CD4-positive, alpha-beta T cell treated with Interleukin-6 for 4 hours (primary cell): ENCODE measurements at regions not wholly inside any gene's neighbourhood (a gene's known extent, or its start where the extent isn't known, plus 50 kb on each side); places are given as distances from the start of the nearest gene placed in this dataset.

Source experiments
- DNase-seq: peaks from one replicate; pipeline ENCODE4 v3.0.0-alpha.2; 2020; ENCODE audit warnings: mixed read lengths

- no peak for DNase-seq
Observed at GRCh38 chr22:48952256-48953102, 875.2 kb downstream of the BRD1 start.

- no peak for DNase-seq
Observed at GRCh38 chr22:48951836-48952235, 875.8 kb downstream of the BRD1 start.

- DNase-seq, result no peak
Observed at GRCh38 chr22:48950151-48950915, 877.3 kb downstream of the BRD1 start.

- no peak for DNase-seq
Observed at GRCh38 chr22:48949375-48950149, 878.1 kb downstream of the BRD1 start.

- no peak for DNase-seq
Observed at GRCh38 chr22:48948575-48949170, 879.0 kb downstream of the BRD1 start.

GRCh38 chr22:48947636-48948035 is 880.0 kb downstream of the BRD1 start:
- DNase-seq, result no peak

- no peak for DNase-seq
Observed at GRCh38 chr22:48945621-48946458, 881.8 kb downstream of the BRD1 start.

GRCh38 chr22:48944751-48945620 is 882.7 kb downstream of the BRD1 start:
- DNase-seq, result no peak

- no peak for DNase-seq
Observed at GRCh38 chr22:48944433-48944750, 883.3 kb downstream of the BRD1 start.

GRCh38 chr22:48943567-48944432 is 883.9 kb downstream of the BRD1 start:
- DNase-seq, result no peak

GRCh38 chr22:48942698-48943566 is 884.7 kb downstream of the BRD1 start:
- DNase-seq, result no peak

GRCh38 chr22:48941903-48942575 is 885.6 kb downstream of the BRD1 start:
- no peak for DNase-seq

- no peak for DNase-seq
Observed at GRCh38 chr22:48941033-48941902, 886.4 kb downstream of the BRD1 start.

- DNase-seq, result no peak
Observed at GRCh38 chr22:48940266-48941032, 887.2 kb downstream of the BRD1 start.

GRCh38 chr22:48939441-48940265 is 888.0 kb downstream of the BRD1 start:
- DNase-seq, result no peak

- no peak for DNase-seq
Observed at GRCh38 chr22:48938741-48939140, 888.9 kb downstream of the BRD1 start.
